ENCODE measurements at regions not wholly inside any gene's neighbourhood (a gene's known extent, or its start where the extent isn't known, plus 50 kb on each side); places are given as distances from the start of the nearest gene placed in this dataset.

- ChIA-PET POLR2A (no interaction called here), CTCF (no interaction called here)
- no peak for DNase-seq (ENCODE audit: low read depth, low spot score)
- TF ChIP-seq CTCF (IDR thresholded peaks at IDR 0.05; ENCODE audit: insufficient read depth, low read length, missing control alignments): no peak
- H3K4me3 ChIP-seq (ENCODE audit: low read depth, low read length): no peak overlapping the region
Observed at GRCh38 chr2:38159597-38159996, 83.6 kb upstream of the CYP1B1 start.

- no peak for TF ChIP-seq CTCF (IDR thresholded peaks at IDR 0.05; ENCODE audit: insufficient read depth, low read length, missing control alignments)
- DNase-seq (ENCODE audit: low read depth, low spot score): no peak
- POLR2A ChIA-PET: no interaction called here
- CTCF ChIA-PET: no interaction called here
- no peak overlapping the region for H3K4me3 ChIP-seq (ENCODE audit: low read depth, low read length)
Observed at GRCh38 chr2:38159191-38159590, 83.2 kb upstream of the CYP1B1 start.

GRCh38 chr2:38158378-38159118 lies 82.6 kb upstream of the CYP1B1 start:
- CTCF ChIA-PET: interaction anchor here (0.7 kb wide), 1 partner anchor 116 kb away, joined by 3 read pairs; no protein-coding TSS in a partner anchor
- H3K4me3 ChIP-seq (ENCODE audit: low read depth, low read length): no peak overlapping the region
- no peak for DNase-seq (ENCODE audit: low read depth, low spot score)
- POLR2A ChIA-PET: interaction anchor here (0.7 kb wide), 1 partner anchor 70 kb away, joined by 3 read pairs; no protein-coding TSS in a partner anchor
- no peak for TF ChIP-seq CTCF (IDR thresholded peaks at IDR 0.05; ENCODE audit: insufficient read depth, low read length, missing control alignments)

GRCh38 chr2:38156436-38156835 lies 80.5 kb upstream of the CYP1B1 start:
- no peak for TF ChIP-seq CTCF (IDR thresholded peaks at IDR 0.05; ENCODE audit: insufficient read depth, low read length, missing control alignments)

GRCh38 chr2:38155015-38155414 lies 79.1 kb upstream of the CYP1B1 start:
- no peak overlapping the region for H3K4me3 ChIP-seq (ENCODE audit: low read depth, low read length)
- ChIA-PET CTCF (no interaction called here), POLR2A (no interaction called here)
- DNase-seq (ENCODE audit: low read depth, low spot score): no peak
- no peak for TF ChIP-seq CTCF (IDR thresholded peaks at IDR 0.05; ENCODE audit: insufficient read depth, low read length, missing control alignments)

More at GRCh38 chr2:38156436-38156835, 80.5 kb upstream of the CYP1B1 start:
- ChIA-PET CTCF (no interaction called here), POLR2A (no interaction called here)
- no peak overlapping the region for H3K4me3 ChIP-seq (ENCODE audit: low read depth, low read length)
- no peak for DNase-seq (ENCODE audit: low read depth, low spot score)

- POLR2A ChIA-PET: no interaction called here
- TF ChIP-seq CTCF (IDR thresholded peaks at IDR 0.05; ENCODE audit: insufficient read depth, low read length, missing control alignments): no peak
- H3K4me3 ChIP-seq (ENCODE audit: low read depth, low read length): no peak overlapping the region
- CTCF ChIA-PET: no interaction called here
- no peak for DNase-seq (ENCODE audit: low read depth, low spot score)
Observed at GRCh38 chr2:38154395-38154794, 78.4 kb upstream of the CYP1B1 start.

All from AG04449 (cell line).